ENCODE measurements at regions not wholly inside any gene's neighbourhood (a gene's known extent, or its start where the extent isn't known, plus 50 kb on each side); places are given as distances from the start of the nearest gene placed in this dataset.
A peak's percentile ranks its signal among the peaks of the same experiment; 100 is the strongest.

DNA sequence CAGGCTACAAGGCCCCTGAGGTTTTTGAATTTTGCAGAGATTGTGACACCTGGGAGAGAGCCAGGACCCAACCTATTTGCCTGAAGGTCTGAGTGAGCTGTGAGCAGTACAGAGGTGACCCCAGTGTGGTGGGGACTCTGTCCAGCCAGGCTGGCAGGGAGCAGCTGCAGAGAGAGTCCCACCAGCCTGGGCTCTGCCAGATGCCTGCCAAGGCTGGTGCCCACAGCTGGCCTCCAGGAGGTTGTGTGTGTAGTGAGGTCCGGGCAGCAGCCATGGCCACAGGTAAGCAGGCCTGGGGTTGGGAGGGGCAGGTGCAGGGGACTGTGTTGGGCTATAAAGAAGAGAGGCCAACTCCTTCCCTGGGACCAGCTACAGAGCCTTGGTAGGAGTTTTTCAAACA lies 144.8 kb downstream of the CRYBB2 start:
- ATAC-seq = peak; percentile 25
- intact Hi-C loops (cut with DNase I, micrococcal nuclease) = no loop called here
- DNase-seq = peak in 1 of 2 donors; percentile 32

DNA sequence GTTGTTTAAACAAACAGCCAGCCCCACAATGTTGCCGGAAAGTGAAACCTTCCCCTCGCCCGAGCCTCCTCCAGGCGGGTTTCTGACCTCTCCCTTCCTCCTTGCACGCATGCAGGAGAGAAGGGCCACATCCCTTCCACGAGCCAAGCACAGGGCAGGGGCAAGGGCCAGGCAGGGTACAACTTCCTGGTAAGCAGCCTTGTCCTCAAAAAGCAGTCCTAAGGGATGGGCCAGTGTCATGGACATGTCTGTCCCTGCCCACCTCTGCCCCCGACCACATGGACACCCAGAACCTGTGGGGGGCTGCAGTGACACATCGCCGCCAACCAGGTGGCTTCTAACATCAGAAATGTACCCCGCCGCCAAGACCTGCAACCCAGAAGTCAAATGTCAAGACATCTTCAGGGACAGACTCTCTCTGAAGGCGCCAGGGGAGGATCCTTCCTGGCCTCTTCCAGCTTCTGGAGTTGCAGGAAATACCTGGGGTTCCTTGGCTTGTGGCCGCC lies 145.3 kb downstream of the CRYBB2 start:
- DNase-seq (peak; percentile 46 to 76), ATAC-seq (peak; percentile 70)
- intact Hi-C loops (cut with DNase I, micrococcal nuclease) = no loop called here

GRCh38 chr22:25365491-25366261 lies 146.2 kb downstream of the CRYBB2 start:
- peak; percentile 18 for ATAC-seq
- peak in 1 of 2 donors; percentile 42 for DNase-seq
- intact Hi-C loops (cut with DNase I, micrococcal nuclease) = no loop called here

DNA sequence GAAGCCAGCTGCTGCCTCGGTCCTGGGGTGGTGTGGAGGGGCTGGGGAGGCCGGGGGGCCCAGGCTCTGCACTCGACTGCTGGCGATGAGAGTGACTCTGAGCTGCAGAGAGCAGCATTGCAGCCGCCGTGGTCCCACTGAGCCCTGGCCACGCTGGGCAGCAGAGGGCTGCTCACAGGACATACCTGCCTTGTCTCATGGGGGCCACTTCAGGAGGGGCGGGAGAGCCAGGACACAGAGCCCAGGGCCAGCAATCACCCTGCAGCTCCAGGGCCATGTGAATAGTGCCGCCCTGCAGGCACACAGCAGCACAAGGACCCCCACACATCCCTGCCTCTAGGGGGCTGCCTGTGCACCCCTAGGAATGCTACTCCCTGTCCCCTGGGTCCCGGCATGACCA lies 147.0 kb downstream of the CRYBB2 start:
- DNase-seq (peak in 1 of 2 donors; percentile 13), ATAC-seq (no peak)
- intact Hi-C loops (cut with DNase I, micrococcal nuclease) = no loop called here

- DNase-seq (no peak), ATAC-seq (no peak)
- intact Hi-C loops (cut with DNase I, micrococcal nuclease) = no loop called here
Observed at GRCh38 chr22:25366876-25367466, 147.5 kb downstream of the CRYBB2 start.

- DNase-seq = no peak
- no peak for ATAC-seq
- intact Hi-C loops (cut with DNase I, micrococcal nuclease) = no loop called here
Observed at GRCh38 chr22:25367756-25368155, 148.3 kb downstream of the CRYBB2 start.

DNA sequence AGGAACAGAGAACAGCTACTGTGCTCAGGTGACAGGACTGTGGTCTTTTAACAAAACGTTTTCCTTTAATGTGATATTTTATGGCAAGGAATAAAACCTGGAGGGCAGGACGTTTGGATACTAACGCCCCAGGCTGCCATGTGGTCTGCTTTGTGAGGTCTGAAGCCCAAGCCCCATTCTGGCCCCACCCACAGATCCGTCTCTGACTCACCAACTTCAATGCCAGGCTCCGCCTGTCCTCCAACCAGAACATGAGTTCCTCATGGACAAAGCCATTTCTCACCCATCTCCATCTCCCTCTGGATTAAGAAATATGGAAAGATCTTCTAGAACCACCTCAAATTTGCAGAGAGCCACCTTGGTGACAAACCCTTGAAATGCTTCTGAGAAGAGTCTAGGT lies 148.8 kb downstream of the CRYBB2 start:
- DNase-seq (peak; percentile 75 to 83), ATAC-seq (peak; percentile 81)

DNA sequence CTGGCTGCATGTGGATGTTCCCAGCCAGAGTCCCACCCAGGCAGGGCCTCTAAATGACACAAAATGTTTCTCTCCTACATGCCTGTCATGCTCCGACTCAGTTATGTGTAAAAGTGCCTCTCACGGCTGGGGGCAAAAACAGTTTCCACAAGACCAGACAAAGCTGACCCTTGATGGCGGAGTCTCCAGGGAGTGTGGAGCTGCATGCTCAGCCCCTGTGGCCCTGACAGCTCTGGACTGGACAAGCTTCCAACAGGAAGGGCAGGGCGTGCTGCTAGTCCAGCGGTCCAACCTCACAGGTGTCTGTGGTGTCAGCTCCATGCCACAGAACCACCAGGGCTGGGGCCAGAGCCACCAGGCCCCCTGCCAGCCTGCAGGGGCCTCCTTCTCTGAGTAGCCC lies 149.6 kb downstream of the CRYBB2 start:
- DNase-seq = no peak
- intact Hi-C loops (cut with DNase I, micrococcal nuclease) = no loop called here
- no peak for ATAC-seq

More for the DNA sequence above, 148.8 kb downstream of the CRYBB2 start:
- intact Hi-C loops (cut with DNase I, micrococcal nuclease) = no loop called here

- no peak for ATAC-seq
- intact Hi-C loops (cut with DNase I, micrococcal nuclease) = no loop called here
- DNase-seq = no peak
Observed at GRCh38 chr22:25370322-25370721, 150.9 kb downstream of the CRYBB2 start.

DNA sequence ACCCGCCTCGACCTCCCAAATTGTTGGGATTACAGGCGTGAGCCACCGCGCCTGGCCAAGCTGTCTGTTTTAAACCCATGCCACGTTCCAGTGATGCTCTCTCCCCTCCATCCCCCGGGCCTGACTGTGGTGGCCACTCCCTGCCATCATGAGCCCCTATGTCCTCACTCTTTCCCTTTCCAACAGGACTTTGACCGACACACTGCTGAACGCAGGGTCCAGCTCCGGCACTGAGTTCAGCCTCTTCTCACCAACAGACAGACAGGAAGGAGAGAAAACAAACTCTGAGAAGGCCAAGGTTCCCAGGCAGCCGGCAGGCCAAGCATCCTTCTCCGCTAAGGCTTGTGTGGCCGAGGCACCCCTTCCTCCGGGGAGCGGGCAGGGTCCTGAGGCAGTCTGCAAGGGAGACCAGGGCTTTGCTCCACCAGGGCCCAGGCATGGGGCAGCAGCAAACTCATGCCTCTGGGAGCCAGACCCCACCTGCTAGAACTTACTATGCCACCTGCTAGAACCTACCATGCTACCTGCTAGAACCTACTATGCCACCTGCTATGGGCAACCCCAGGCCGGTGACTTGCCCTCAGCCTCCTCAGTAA lies 152.7 kb downstream of the CRYBB2 start:
- intact Hi-C loops (cut with DNase I, micrococcal nuclease) = no loop called here
- DNase-seq (no peak), ATAC-seq (no peak)

GRCh38 chr22:25373961-25374360 lies 154.5 kb downstream of the CRYBB2 start:
- DNase-seq (no peak), ATAC-seq (no peak)
- intact Hi-C loops (cut with DNase I, micrococcal nuclease) = no loop called here

GRCh38 chr22:25374869-25375268 lies 155.4 kb downstream of the CRYBB2 start:
- no peak for DNase-seq
- ATAC-seq = peak; percentile 85
- intact Hi-C loops (cut with DNase I, micrococcal nuclease) = no loop called here

DNA sequence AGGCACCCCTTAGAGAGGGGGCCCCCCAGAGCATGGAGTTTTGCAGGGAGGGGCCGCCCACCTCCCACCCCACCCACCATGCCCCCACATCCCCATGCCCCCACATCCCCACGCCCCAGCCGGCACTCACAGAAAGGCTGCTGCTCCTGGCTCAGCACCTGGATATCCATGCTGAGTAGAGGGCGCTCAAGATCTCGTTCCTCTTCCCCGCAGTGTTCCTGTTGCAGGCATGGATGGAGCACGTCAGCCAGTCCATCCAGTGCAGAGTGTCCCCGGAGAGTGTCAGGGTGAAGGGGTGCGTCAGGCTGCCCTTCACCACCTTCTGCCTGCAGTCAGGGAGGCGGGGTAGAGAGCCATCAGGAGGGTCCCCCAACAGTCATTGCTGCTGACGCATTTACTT lies 156.2 kb downstream of the CRYBB2 start:
- ATAC-seq = no peak
- intact Hi-C loops (cut with DNase I, micrococcal nuclease) = no loop called here
- no peak for DNase-seq

GRCh38 chr22:25377699-25378098 lies 158.3 kb downstream of the CRYBB2 start:
- no peak for ATAC-seq

DNA sequence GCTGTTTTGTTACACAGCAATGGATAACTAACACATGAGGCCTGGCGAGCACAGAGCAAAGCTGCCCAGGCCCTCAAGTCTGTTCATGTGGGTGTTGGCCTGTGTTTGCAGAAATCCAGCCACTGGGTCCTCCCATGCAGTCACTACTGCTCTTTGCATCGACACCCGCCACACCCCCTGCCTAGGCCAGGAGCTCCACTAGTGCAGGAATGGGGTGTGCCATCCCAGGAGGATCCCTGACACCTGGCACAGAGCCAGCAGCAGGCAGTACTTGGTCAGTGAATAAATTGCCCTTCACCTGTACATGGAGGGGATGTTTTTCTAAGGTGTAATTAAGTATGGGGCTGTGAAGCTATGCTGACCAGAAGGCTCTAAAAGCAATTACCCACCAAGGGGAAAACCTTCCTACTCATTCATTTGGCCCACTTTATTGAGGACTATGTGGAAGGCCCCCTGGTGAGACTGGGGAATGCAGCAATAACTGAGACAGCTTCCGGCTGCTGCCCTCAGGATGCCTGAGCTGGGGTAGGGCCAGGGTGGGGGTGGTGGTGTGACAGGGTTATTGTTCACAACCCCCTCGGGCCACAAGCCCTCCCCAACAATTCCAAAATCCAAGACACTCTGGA lies 160.8 kb downstream of the CRYBB2 start:
- ATAC-seq = peak; percentile 87
- DNase-seq = peak; percentile 55 to 67
- intact Hi-C loops (cut with DNase I, micrococcal nuclease) = no loop called here

More at GRCh38 chr22:25377699-25378098, 158.3 kb downstream of the CRYBB2 start:
- intact Hi-C loops (cut with DNase I, micrococcal nuclease) = no loop called here
- DNase-seq = no peak

DNA sequence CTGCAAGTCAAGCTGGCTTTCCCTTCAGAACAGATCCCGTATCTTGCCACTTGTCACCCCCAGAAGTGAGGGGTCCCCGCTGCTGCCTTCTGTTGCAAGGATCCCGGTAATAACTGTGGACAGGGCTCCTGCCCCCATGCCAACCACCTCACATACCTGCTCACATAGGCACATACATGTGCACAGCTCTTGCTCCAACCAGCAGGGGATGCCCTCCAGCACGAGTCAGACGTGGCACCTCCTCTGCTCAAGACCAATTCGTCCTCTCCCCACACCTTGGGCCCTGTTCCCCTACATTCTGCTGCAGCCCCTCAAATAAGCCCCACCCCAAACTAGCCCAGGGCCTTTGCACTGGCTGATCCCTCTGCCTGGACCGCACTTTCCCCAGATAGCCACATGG lies 163.3 kb downstream of the CRYBB2 start:
- ATAC-seq (peak; percentile 52), DNase-seq (no peak)
- intact Hi-C loops (cut with DNase I, micrococcal nuclease) = no loop called here

GRCh38 chr22:25383278-25383820 lies 163.9 kb downstream of the CRYBB2 start:
- intact Hi-C loops (cut with DNase I, micrococcal nuclease) = no loop called here
- DNase-seq = no peak
- no peak for ATAC-seq

- no peak for DNase-seq
- intact Hi-C loops (cut with DNase I, micrococcal nuclease) = no loop called here
- no peak for ATAC-seq
Observed at GRCh38 chr22:25383892-25384291, 164.5 kb downstream of the CRYBB2 start.

GRCh38 chr22:25386538-25386884 lies 167.1 kb downstream of the CRYBB2 start:
- intact Hi-C loops (cut with DNase I, micrococcal nuclease) = no loop called here
- no peak for DNase-seq

More at GRCh38 chr22:25386538-25386884, 167.1 kb downstream of the CRYBB2 start:
- ATAC-seq = no peak
